ENCODE measurements at regions not wholly inside any gene's neighbourhood (a gene's known extent, or its start where the extent isn't known, plus 50 kb on each side); places are given as distances from the start of the nearest gene placed in this dataset.
"Not testable (repeated sequence)": the region's sequence is repeated elsewhere in the genome, so short reads cannot be mapped to it uniquely, and the experiment has no call there.

- H3K9ac ChIP-seq: no peak overlapping the region
- H3K27me3 Mint-ChIP-seq (ENCODE audit: insufficient read depth, low read depth): no peaks in the 10 kb centered on the region
- H3K36me3 Mint-ChIP-seq: peaks cover 3% of the 10 kb centered on the region
- H3K27me3 ChIP-seq: no peaks in the 10 kb centered on the region
- H3K4me1 ChIP-seq: no peaks in the 10 kb centered on the region
- H3K4me3 Mint-ChIP-seq: no peak overlapping the region
- H3F3A ChIP-seq (ENCODE audit: low read depth): peaks cover 7% of the 10 kb centered on the region
- no peak overlapping the region for H2AFZ ChIP-seq (replicated peaks)
- peaks cover 4% of the 10 kb centered on the region for H3K9me3 ChIP-seq (ENCODE audit: low read depth)
- H3K4me3 ChIP-seq: no peak overlapping the region
- H3K9me3 Mint-ChIP-seq: peaks cover 18% of the 10 kb centered on the region
- no peaks in the 10 kb centered on the region for H3K36me3 ChIP-seq
- H3K27ac ChIP-seq: no peak overlapping the region
- no peaks in the 10 kb centered on the region for H3K79me2 ChIP-seq (ENCODE audit: low read depth)
- no peaks in the 10 kb centered on the region for H3K4me1 Mint-ChIP-seq
- H4K20me1 ChIP-seq (ENCODE audit: low read depth): no peaks in the 10 kb centered on the region
- DNase-seq (ENCODE audit: low spot score): no peak
- no peak overlapping the region for H3K4me2 ChIP-seq
- no peak overlapping the region for H3K27ac Mint-ChIP-seq
- TF ChIP-seq EZH2 (IDR thresholded peaks at IDR 0.05) (no peak), EZH2phosphoT487 (IDR thresholded peaks at IDR 0.05) (no peak), CTCF (IDR thresholded peaks at IDR 0.05) (no peak)
These were observed 191.2 kb downstream of the SEMA6D start for GRCh38 chr15:47908486-47908885.

GRCh38 chr15:47908950-47909670 lies 191.8 kb downstream of the SEMA6D start:
- H3K9ac ChIP-seq: no peak overlapping the region
- Mint-ChIP-seq H3K27ac (no peak overlapping the region), H3K4me3 (no peak overlapping the region), H3K4me1 (no peaks in the 10 kb centered on the region), H3K36me3 (no peaks in the 10 kb centered on the region), H3K9me3 (peaks cover 12% of the 10 kb centered on the region), H3K27me3 (ENCODE audit: insufficient read depth, low read depth) (no peaks in the 10 kb centered on the region)
- no peak overlapping the region for H3K4me2 ChIP-seq
- peaks cover 7% of the 10 kb centered on the region for H3F3A ChIP-seq (ENCODE audit: low read depth)
- TF ChIP-seq EZH2phosphoT487 (IDR thresholded peaks at IDR 0.05) (no peak), CTCF (IDR thresholded peaks at IDR 0.05) (no peak), EZH2 (IDR thresholded peaks at IDR 0.05) (no peak)
- no peaks in the 10 kb centered on the region for H3K36me3 ChIP-seq
- H3K79me2 ChIP-seq (ENCODE audit: low read depth): no peaks in the 10 kb centered on the region
- H3K4me3 ChIP-seq: no peak overlapping the region
- no peak for DNase-seq (ENCODE audit: low spot score)
- H2AFZ ChIP-seq (replicated peaks): no peak overlapping the region
- no peak overlapping the region for H3K27ac ChIP-seq
- H3K9me3 ChIP-seq (ENCODE audit: low read depth): no peaks in the 10 kb centered on the region
- no peaks in the 10 kb centered on the region for H3K27me3 ChIP-seq
- no peaks in the 10 kb centered on the region for H4K20me1 ChIP-seq (ENCODE audit: low read depth)
- no peaks in the 10 kb centered on the region for H3K4me1 ChIP-seq

- not testable (repeated sequence) for H3K9me3 Mint-ChIP-seq; H3K4me3 Mint-ChIP-seq; H3K27me3 Mint-ChIP-seq (ENCODE audit: insufficient read depth, low read depth); H3K27ac ChIP-seq; H3K4me1 Mint-ChIP-seq; H3K27me3 ChIP-seq; H3K4me1 ChIP-seq; H3K27ac Mint-ChIP-seq; H2AFZ ChIP-seq (replicated peaks); H3K79me2 ChIP-seq (ENCODE audit: low read depth); H3K36me3 Mint-ChIP-seq; H3K9ac ChIP-seq; H3K36me3 ChIP-seq; H3K4me2 ChIP-seq; H3K9me3 ChIP-seq (ENCODE audit: low read depth); H4K20me1 ChIP-seq (ENCODE audit: low read depth); H3F3A ChIP-seq (ENCODE audit: low read depth); H3K4me3 ChIP-seq
- TF ChIP-seq CTCF (IDR thresholded peaks at IDR 0.05): peak; percentile 41
- peak; percentile 30 for DNase-seq (ENCODE audit: low spot score)
These were observed 195.6 kb downstream of the SEMA6D start for GRCh38 chr15:47912910-47913309.
